ENCODE measurements at regions not wholly inside any gene's neighbourhood (a gene's known extent, or its start where the extent isn't known, plus 50 kb on each side); places are given as distances from the start of the nearest gene placed in this dataset.

GRCh38 chr1:193555662-193556441 is 369.4 kb upstream of the B3GALT2 start:
- no peak for DNase-seq (ENCODE audit: low spot score)

DNA sequence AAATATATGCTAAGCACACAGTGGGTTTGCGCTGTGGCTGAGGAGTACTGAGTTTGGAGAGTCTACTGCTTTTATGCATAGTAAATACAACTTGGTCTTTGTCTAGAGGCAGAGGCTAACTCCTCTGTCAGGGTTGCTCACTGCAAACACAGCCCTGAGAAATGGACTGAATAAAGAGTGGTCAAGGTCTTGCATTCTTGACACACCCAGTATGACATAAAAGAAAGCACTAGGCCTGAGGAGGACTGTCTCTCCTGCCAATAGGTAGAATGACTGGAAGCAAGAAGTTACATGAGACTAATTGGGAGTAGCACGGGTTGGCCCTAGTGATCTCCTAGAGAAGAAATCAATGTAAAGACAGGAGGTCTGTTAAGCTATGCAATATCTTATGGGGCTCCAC is 367.2 kb upstream of the B3GALT2 start:
- no peak for DNase-seq (ENCODE audit: low spot score)

GRCh38 chr1:193552274-193552673 is 365.9 kb upstream of the B3GALT2 start:
- DNase-seq (ENCODE audit: low spot score), result no peak

DNA sequence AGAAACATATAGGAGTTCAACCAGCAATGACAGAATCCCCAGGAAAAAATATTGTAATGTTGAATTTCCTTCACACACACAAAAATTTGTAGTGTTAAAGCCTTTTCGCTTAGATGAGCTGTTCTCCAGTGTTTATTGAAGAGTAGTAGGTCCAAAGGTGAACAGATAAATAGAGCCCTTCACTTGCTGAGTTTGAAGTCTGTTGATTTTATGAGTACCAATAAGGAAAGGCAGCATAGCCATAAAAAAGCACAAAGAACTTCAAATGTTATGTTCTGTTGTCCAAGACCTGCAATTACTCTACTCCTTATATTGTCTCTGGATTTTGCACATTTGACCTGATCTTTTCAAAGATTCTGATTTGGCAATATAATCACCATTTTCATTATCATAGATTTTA is 362.7 kb upstream of the B3GALT2 start:
- DNase-seq (ENCODE audit: low spot score), result no peak

DNA sequence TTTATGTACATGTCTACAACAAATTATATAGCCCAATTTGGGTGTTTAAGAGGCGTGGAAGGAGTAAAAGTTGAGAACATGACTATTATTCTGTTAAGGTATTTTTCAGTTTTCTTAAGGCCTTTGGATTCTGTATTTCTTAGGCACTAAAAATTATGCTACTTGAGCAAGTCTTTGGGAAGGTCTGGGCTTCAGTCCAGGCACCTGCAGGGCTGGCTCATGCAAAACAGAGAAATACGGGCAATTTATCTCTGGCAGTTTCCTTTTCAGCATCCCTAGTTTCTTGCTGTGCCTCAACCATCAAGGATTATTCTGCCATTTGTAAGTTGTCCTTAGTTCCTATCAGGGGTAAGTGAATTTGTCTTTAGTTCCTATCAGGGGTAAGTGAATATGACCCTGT is 358.8 kb upstream of the B3GALT2 start:
- DNase-seq (ENCODE audit: low spot score), result no peak

DNA sequence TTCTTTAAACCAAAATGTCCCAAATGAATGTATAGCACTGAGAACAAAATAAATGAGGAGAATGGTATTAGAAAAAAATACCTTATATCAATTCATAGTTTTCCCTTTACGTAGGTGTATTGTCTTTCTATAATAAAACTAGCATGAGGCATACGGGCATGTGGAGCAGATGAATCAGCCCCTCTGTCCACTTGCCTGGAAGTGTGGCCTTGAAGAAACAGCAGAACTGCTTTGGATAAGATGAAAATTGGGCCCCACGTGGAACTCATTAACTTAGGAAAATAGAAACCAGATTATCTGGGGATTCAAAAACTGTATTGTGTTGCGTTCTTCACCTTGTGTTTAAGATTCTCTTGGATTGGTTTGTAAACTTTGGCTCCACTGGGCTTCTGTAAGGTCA is 356.8 kb upstream of the B3GALT2 start:
- DNase-seq (ENCODE audit: low spot score), result no peak

- no peak for DNase-seq (ENCODE audit: low spot score)
Measured at GRCh38 chr1:193542690-193543089, 356.3 kb upstream of the B3GALT2 start.

GRCh38 chr1:193540511-193540910 is 354.1 kb upstream of the B3GALT2 start:
- no peak for DNase-seq (ENCODE audit: low spot score)

GRCh38 chr1:193539731-193540459 is 353.5 kb upstream of the B3GALT2 start:
- DNase-seq (ENCODE audit: low spot score), result no peak

GRCh38 chr1:193538680-193539079 is 352.3 kb upstream of the B3GALT2 start:
- DNase-seq (ENCODE audit: low spot score), result no peak

- DNase-seq (ENCODE audit: low spot score), result no peak
Measured at GRCh38 chr1:193538003-193538354, 351.6 kb upstream of the B3GALT2 start.

- no peak for DNase-seq (ENCODE audit: low spot score)
Measured at GRCh38 chr1:193537266-193538002, 351.0 kb upstream of the B3GALT2 start.

DNA sequence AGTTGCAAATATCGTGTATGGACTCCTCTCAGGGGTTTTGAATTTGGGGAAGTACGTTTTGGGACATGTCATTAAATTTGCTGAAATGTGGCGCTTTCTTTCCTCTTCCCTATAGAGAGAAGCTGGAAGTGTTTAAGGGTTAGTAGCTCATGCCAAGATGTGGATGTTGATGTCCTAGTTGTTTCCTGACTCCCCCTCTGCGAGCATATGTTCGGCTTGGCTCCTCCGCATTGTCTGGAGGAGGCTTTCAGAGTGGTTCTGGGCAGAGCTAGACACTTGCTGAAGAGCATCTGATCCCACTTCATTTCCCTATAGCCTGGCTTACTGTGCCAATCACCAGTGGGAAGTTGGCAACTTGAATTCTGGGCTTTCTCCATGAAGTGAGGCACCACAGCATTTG is 347.4 kb upstream of the B3GALT2 start:
- no peak for DNase-seq (ENCODE audit: low spot score)

- no peak for DNase-seq (ENCODE audit: low spot score)
Measured at GRCh38 chr1:193525917-193526710, 339.7 kb upstream of the B3GALT2 start.

DNA sequence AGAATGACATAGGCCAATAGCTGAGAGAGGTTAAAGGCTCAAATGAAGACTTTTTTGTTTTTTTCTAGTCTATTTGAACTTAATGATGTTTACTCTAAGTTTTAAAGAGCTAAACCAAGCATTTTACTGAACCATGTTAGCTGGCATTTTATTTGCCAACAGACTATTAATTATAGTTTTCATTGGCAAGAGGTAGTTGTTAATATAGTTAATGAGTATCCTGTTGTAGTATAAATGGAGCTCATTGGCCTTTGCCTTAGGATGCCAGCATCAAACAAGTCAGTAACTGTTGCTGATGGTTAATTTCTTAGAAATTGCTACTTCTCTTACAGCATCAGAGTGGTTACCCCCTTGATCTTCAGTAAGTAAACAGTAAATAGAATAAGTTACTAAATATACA is 339.0 kb upstream of the B3GALT2 start:
- no peak for DNase-seq (ENCODE audit: low spot score)

GRCh38 chr1:193524616-193525015 is 338.2 kb upstream of the B3GALT2 start:
- DNase-seq (ENCODE audit: low spot score), result no peak

- no peak for DNase-seq (ENCODE audit: low spot score)
Measured at GRCh38 chr1:193524021-193524420, 337.6 kb upstream of the B3GALT2 start.

GRCh38 chr1:193520472-193520871 is 334.1 kb upstream of the B3GALT2 start:
- no peak for DNase-seq (ENCODE audit: low spot score)

DNA sequence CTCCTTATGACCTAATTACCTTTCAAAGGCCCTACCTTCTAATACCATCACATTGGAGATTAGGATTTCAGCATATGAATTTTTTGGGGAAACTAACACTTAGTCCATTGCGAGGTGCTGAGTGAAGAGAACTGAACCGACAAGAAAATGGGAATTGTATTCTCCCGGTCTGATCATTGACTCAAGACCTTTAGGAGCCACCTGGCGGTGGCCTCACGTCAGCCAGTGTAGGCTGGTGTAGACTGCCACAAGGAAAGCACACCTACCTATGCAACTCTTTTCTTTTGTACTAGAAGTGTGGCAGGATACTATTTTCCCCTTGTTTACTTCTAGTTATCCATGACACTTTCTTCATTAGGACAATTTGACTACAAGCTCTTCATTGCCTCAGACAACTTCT is 333.5 kb upstream of the B3GALT2 start:
- no peak for DNase-seq (ENCODE audit: low spot score)

- DNase-seq (ENCODE audit: low spot score), result no peak
Measured at GRCh38 chr1:193516755-193517388, 330.5 kb upstream of the B3GALT2 start.

- DNase-seq (ENCODE audit: low spot score), result no peak
Measured at GRCh38 chr1:193514397-193514796, 328.0 kb upstream of the B3GALT2 start.

GRCh38 chr1:193513032-193513431 is 326.6 kb upstream of the B3GALT2 start:
- DNase-seq (ENCODE audit: low spot score), result no peak
